ENCODE measurements at regions not wholly inside any gene's neighbourhood (a gene's known extent, or its start where the extent isn't known, plus 50 kb on each side); places are given as distances from the start of the nearest gene placed in this dataset.

- no peak for DNase-seq (ENCODE audit: low spot score)
Measured at GRCh38 chr2:41405441-41405840, 642.4 kb upstream of the PKDCC start.

GRCh38 chr2:41409328-41409727, 638.5 kb upstream of the PKDCC start:
- DNase-seq (ENCODE audit: low spot score): no peak

- no peak for DNase-seq (ENCODE audit: low spot score)
Measured at GRCh38 chr2:41410011-41410410, 637.8 kb upstream of the PKDCC start.

GRCh38 chr2:41413813-41414485, 633.9 kb upstream of the PKDCC start:
- no peak for DNase-seq (ENCODE audit: low spot score)

- peak; percentile 31 for DNase-seq (ENCODE audit: low spot score)
Measured at GRCh38 chr2:41414486-41415230, 633.2 kb upstream of the PKDCC start.

- no peak for DNase-seq (ENCODE audit: low spot score)
Measured at GRCh38 chr2:41417511-41417910, 630.3 kb upstream of the PKDCC start.

- no peak for DNase-seq (ENCODE audit: low spot score)
Measured at GRCh38 chr2:41420219-41420618, 627.6 kb upstream of the PKDCC start.

GRCh38 chr2:41420872-41421271, 626.9 kb upstream of the PKDCC start:
- DNase-seq (ENCODE audit: low spot score): no peak

- no peak for DNase-seq (ENCODE audit: low spot score)
Measured at GRCh38 chr2:41431756-41432155, 616.1 kb upstream of the PKDCC start.

GRCh38 chr2:41432459-41432858, 615.4 kb upstream of the PKDCC start:
- no peak for DNase-seq (ENCODE audit: low spot score)

GRCh38 chr2:41434991-41435390, 612.8 kb upstream of the PKDCC start:
- DNase-seq (ENCODE audit: low spot score): no peak

GRCh38 chr2:41441958-41442357, 605.9 kb upstream of the PKDCC start:
- DNase-seq (ENCODE audit: low spot score): no peak

GRCh38 chr2:41445865-41446264, 602.0 kb upstream of the PKDCC start:
- no peak for DNase-seq (ENCODE audit: low spot score)

- no peak for DNase-seq (ENCODE audit: low spot score)
Measured at GRCh38 chr2:41446266-41446665, 601.6 kb upstream of the PKDCC start.

GRCh38 chr2:41448221-41448620, 599.6 kb upstream of the PKDCC start:
- DNase-seq (ENCODE audit: low spot score): no peak

- DNase-seq (ENCODE audit: low spot score): no peak
Measured at GRCh38 chr2:41457026-41457425, 590.8 kb upstream of the PKDCC start.

GRCh38 chr2:41460661-41461060, 587.2 kb upstream of the PKDCC start:
- DNase-seq (ENCODE audit: low spot score): no peak

- no peak for DNase-seq (ENCODE audit: low spot score)
Measured at GRCh38 chr2:41464395-41464794, 583.4 kb upstream of the PKDCC start.

GRCh38 chr2:41475959-41476358, 571.9 kb upstream of the PKDCC start:
- DNase-seq (ENCODE audit: low spot score): no peak

- no peak for DNase-seq (ENCODE audit: low spot score)
Measured at GRCh38 chr2:41482659-41483058, 565.2 kb upstream of the PKDCC start.

GRCh38 chr2:41483226-41483625, 564.6 kb upstream of the PKDCC start:
- DNase-seq (ENCODE audit: low spot score): no peak

GRCh38 chr2:41483982-41484857, 563.6 kb upstream of the PKDCC start:
- no peak for DNase-seq (ENCODE audit: low spot score)

GRCh38 chr2:41484858-41485234, 563.0 kb upstream of the PKDCC start:
- DNase-seq (ENCODE audit: low spot score): no peak

Data from hepatic stellate cell (primary cell).